Breast epithelium (tissue), 3 donors: ENCODE measurements at regions not wholly inside any gene's neighbourhood (a gene's known extent, or its start where the extent isn't known, plus 50 kb on each side); places are given as distances from the start of the nearest gene placed in this dataset.
A peak's percentile ranks its signal among the peaks of the same experiment; 100 is the strongest.

Experiments used
- CTCF ChIP-seq, 3 donors: fragments of 450-650 bp; IDR thresholded peaks; one replicate each; pipeline ENCODE4 v1.5.1; 2016 to 2017; ENCODE audit warnings: antibody characterized with exemption in 3 of 3, mild to moderate bottlenecking in 3 of 3, moderate library complexity in 3 of 3
- POLR2A ChIP-seq: fragments of 450-650 bp; IDR thresholded peaks from one replicate; pipeline ENCODE4 v1.6.1; 2016; ENCODE audit warnings: antibody characterized with exemption, mild to moderate bottlenecking, moderate library complexity

- peak in 2 of 3 donors; percentile 16 to 41 for TF ChIP-seq CTCF (IDR thresholded peaks at IDR 0.05)
- no peak for TF ChIP-seq POLR2A
These were observed 77.6 kb upstream of the IGLL5 start for GRCh38 chr22:22810018-22810427.
